ENCODE measurements at regions not wholly inside any gene's neighbourhood (a gene's known extent, or its start where the extent isn't known, plus 50 kb on each side); places are given as distances from the start of the nearest gene placed in this dataset.
"Not testable (repeated sequence)": the region's sequence is repeated elsewhere in the genome, so short reads cannot be mapped to it uniquely, and the experiment has no call there.

DNA sequence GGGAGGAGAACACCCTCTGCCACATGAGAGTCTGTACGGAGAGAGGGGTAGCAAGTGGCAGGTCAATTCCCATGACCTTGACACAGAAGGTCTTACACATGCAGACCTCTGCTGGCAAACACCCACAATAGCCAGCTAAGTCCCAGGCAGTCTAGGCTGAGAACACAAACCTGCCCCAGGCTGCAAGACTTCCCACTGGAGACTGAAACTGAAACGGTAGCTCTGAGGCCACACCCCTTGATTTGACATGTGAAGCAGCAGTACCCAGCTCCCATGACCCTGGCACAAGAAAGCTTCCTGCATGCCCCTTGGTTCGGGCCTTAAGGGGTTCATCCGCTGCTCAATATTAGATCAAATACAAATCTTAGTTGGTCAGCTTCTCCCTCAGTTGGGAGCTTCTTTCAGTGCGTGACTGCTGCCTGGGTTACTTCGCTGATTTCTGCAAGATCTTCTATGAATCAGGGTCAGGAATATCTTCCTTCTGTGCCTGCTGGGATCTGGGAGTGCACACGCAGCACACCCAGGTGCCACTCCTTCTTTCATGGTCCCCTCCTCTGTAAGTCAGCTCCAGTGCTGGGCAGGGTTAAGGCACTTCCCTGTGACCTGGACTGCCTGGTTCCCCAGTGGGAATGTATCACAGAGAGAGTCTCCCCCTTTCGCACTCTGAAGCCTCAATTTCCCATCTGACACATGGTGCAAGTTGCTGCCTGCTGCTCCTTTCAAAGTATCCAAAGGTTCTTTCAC lies 187.2 kb upstream of the NPAP1 start:
- not testable (repeated sequence) for H3K79me2 ChIP-seq; H3K27ac ChIP-seq; H3K36me3 ChIP-seq (ENCODE audit: control insufficient read depth, insufficient read depth, low read length); H3K9me3 ChIP-seq (ENCODE audit: control insufficient read depth, low read length); H3K9ac ChIP-seq; H3K4me2 ChIP-seq (ENCODE audit: low read length); H3K4me1 ChIP-seq; H2AFZ ChIP-seq; H3K4me3 ChIP-seq (ENCODE audit: low read depth, low read length); H3K27me3 ChIP-seq (ENCODE audit: control insufficient read depth, insufficient read depth, low read length)

- H3K9me3 ChIP-seq (ENCODE audit: control insufficient read depth, low read length); H3K27ac ChIP-seq; H3K4me2 ChIP-seq (ENCODE audit: low read length); H3K27me3 ChIP-seq (ENCODE audit: control insufficient read depth, insufficient read depth, low read length); H2AFZ ChIP-seq; H3K4me3 ChIP-seq (ENCODE audit: low read depth, low read length); H3K36me3 ChIP-seq (ENCODE audit: control insufficient read depth, insufficient read depth, low read length); H3K9ac ChIP-seq; H3K79me2 ChIP-seq; H3K4me1 ChIP-seq: not testable (repeated sequence)
These were observed 170.4 kb upstream of the NPAP1 start for GRCh38 chr15:24505216-24505615.

- H3K4me3 ChIP-seq (ENCODE audit: low read depth, low read length); H2AFZ ChIP-seq; H3K79me2 ChIP-seq; H3K4me1 ChIP-seq; H3K27me3 ChIP-seq (ENCODE audit: control insufficient read depth, insufficient read depth, low read length); H3K9ac ChIP-seq; H3K9me3 ChIP-seq (ENCODE audit: control insufficient read depth, low read length); H3K4me2 ChIP-seq (ENCODE audit: low read length); H3K27ac ChIP-seq; H3K36me3 ChIP-seq (ENCODE audit: control insufficient read depth, insufficient read depth, low read length): not testable (repeated sequence)
These were observed 165.9 kb upstream of the NPAP1 start for GRCh38 chr15:24509714-24510113.

GRCh38 chr15:24511598-24511997 lies 164.0 kb upstream of the NPAP1 start:
- H3K36me3 ChIP-seq (ENCODE audit: control insufficient read depth, insufficient read depth, low read length); H2AFZ ChIP-seq; H3K4me2 ChIP-seq (ENCODE audit: low read length); H3K79me2 ChIP-seq; H3K27ac ChIP-seq; H3K4me3 ChIP-seq (ENCODE audit: low read depth, low read length); H3K9me3 ChIP-seq (ENCODE audit: control insufficient read depth, low read length); H3K27me3 ChIP-seq (ENCODE audit: control insufficient read depth, insufficient read depth, low read length); H3K9ac ChIP-seq; H3K4me1 ChIP-seq: not testable (repeated sequence)

DNA sequence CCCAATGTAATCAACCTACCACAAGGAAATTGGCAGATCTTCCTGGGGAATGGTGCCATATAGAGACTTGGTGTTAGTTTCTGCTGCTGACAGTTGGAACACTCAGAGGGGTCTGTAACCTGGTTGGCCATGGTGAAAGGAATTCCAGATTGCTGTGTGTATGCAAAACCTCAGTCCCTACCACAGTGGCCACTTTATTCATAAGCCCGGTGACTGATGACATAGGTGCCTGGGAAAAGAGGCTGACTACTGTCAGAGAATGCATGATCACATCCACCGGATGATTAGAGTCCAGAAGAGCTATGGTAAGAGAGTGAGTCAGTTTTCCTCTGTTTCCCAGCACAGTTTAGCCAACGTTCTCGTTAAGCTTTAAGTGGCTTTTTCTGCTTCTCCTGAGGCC lies 156.8 kb upstream of the NPAP1 start:
- not testable (repeated sequence) for H3K27me3 ChIP-seq (ENCODE audit: control insufficient read depth, insufficient read depth, low read length); H3K36me3 ChIP-seq (ENCODE audit: control insufficient read depth, insufficient read depth, low read length); H2AFZ ChIP-seq; H3K9ac ChIP-seq; H3K4me3 ChIP-seq (ENCODE audit: low read depth, low read length); H3K27ac ChIP-seq; H3K4me2 ChIP-seq (ENCODE audit: low read length); H3K4me1 ChIP-seq; H3K9me3 ChIP-seq (ENCODE audit: control insufficient read depth, low read length); H3K79me2 ChIP-seq

DNA sequence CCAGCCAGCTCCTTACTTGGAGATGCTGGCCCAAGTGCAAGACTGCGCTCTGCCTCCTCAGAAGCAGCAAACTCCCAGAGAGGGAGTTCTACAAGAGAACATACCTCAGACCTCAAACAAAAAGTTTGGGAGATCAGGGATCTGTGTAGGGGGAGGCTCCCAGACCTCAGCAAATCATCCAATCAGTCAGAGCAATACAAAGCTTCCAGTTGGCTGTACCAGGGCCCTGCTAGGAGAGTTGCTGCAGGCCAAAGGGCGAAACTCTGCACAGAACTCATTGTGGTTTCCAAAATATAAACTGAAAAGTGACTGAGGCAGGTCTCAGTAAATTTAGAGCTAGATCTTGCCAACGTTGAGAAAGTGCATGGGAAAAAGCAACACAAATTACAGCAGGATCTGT lies 144.3 kb upstream of the NPAP1 start:
- H3K27me3 ChIP-seq (ENCODE audit: control insufficient read depth, insufficient read depth, low read length); H3K4me2 ChIP-seq (ENCODE audit: low read length); H3K9me3 ChIP-seq (ENCODE audit: control insufficient read depth, low read length); H3K36me3 ChIP-seq (ENCODE audit: control insufficient read depth, insufficient read depth, low read length); H3K4me1 ChIP-seq; H3K79me2 ChIP-seq; H2AFZ ChIP-seq; H3K9ac ChIP-seq; H3K27ac ChIP-seq; H3K4me3 ChIP-seq (ENCODE audit: low read depth, low read length): not testable (repeated sequence)

GRCh38 chr15:24534032-24534431 lies 141.5 kb upstream of the NPAP1 start:
- H3K9me3 ChIP-seq (ENCODE audit: control insufficient read depth, low read length); H3K79me2 ChIP-seq; H3K9ac ChIP-seq; H2AFZ ChIP-seq; H3K27ac ChIP-seq; H3K27me3 ChIP-seq (ENCODE audit: control insufficient read depth, insufficient read depth, low read length); H3K4me2 ChIP-seq (ENCODE audit: low read length); H3K4me3 ChIP-seq (ENCODE audit: low read depth, low read length); H3K36me3 ChIP-seq (ENCODE audit: control insufficient read depth, insufficient read depth, low read length); H3K4me1 ChIP-seq: not testable (repeated sequence)

DNA sequence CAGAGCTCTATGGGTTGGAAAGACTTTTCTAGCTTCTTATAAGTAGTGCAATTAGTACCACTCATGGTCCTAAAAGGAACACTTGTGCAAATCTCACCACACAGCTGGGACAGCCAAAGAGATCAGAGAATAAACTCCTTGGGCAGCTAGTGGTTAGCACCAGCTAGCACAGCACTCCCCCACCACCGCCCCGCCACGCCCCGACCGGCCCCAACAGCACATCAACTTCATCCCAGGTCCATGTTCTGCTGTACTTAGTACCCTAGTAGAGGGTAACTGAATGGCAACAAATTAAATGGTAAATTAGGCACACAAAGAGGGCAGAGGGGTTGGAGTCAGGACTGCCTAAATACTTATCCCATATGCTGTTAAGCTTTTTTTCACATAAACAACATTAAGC lies 118.3 kb upstream of the NPAP1 start:
- not testable (repeated sequence) for H3K9ac ChIP-seq; H3K4me1 ChIP-seq; H2AFZ ChIP-seq; H3K4me2 ChIP-seq (ENCODE audit: low read length); H3K27me3 ChIP-seq (ENCODE audit: control insufficient read depth, insufficient read depth, low read length); H3K9me3 ChIP-seq (ENCODE audit: control insufficient read depth, low read length); H3K27ac ChIP-seq; H3K79me2 ChIP-seq; H3K4me3 ChIP-seq (ENCODE audit: low read depth, low read length); H3K36me3 ChIP-seq (ENCODE audit: control insufficient read depth, insufficient read depth, low read length)

Data from parathyroid adenoma (tissue), 2 donors.